HFFc6 (cell line): ENCODE measurements at regions not wholly inside any gene's neighbourhood (a gene's known extent, or its start where the extent isn't known, plus 50 kb on each side); places are given as distances from the start of the nearest gene placed in this dataset.

Source experiments
- DNase-seq: peaks from one replicate; pipeline ENCODE4 v3.0.0-alpha.2; 2018
- H3K27ac Mint-ChIP-seq: 2 replicates; pipeline ENCODE4 v1.8.0; 2020; ENCODE audit warnings: mild to moderate bottlenecking, mixed read lengths
- H3K27me3 Mint-ChIP-seq: 2 replicates; pipeline ENCODE4 v1.8.0; 2021; ENCODE audit warnings: mild to moderate bottlenecking, moderate library complexity, mixed read lengths; ENCODE audit not compliant: insufficient read depth
- H3K36me3 Mint-ChIP-seq: 2 replicates; pipeline ENCODE4 v1.8.0; 2021; ENCODE audit warnings: low read depth, mixed read lengths
- H3K4me1 Mint-ChIP-seq: 2 replicates; pipeline ENCODE4 v1.8.0; 2020; ENCODE audit warnings: low read depth, mixed read lengths
- H3K4me3 Mint-ChIP-seq: 2 replicates; pipeline ENCODE4 v1.8.0; 2020; ENCODE audit warnings: mild to moderate bottlenecking, moderate library complexity, mixed read lengths
- H3K9me3 Mint-ChIP-seq: 2 replicates; pipeline ENCODE4 v1.8.0; 2020; ENCODE audit warnings: mild to moderate bottlenecking, mixed read lengths
- CTCF ChIP-seq: fragments of 200-600 bp; sonication (generic); IDR thresholded peaks from 2 replicates; pipeline ENCODE4 v1.5.0; 2021; ENCODE audit warnings: antibody characterized with exemption, mild to moderate bottlenecking

DNA sequence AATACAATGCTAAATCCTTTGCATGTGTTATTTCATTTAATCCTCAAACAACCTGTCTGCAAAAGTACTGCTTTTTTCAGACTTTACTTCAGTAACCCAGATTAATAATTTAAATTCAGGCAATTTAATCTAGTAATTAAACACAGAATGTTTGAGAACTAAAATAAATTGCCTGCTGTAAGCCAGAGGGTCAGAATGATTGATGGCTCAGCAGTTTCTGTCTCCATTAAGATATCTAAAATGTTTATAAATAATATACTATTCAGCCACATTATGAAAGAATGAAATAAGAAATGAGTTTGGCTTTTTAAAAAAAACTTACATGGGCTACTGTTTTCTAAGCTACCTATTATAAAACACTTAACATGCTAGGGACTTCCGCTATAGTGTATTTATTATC, 846.0 kb downstream of the FAM181B start:
- H3K9me3 Mint-ChIP-seq: peaks cover 17% of the 10 kb centered on the region
- H3K4me1 Mint-ChIP-seq: no peaks in the 10 kb centered on the region
- H3K36me3 Mint-ChIP-seq: no peaks in the 10 kb centered on the region
- no peaks in the 10 kb centered on the region; the same call in 1 of the 2 replicates for H3K27me3 Mint-ChIP-seq
- no peak for TF ChIP-seq CTCF
- H3K27ac Mint-ChIP-seq: no peak overlapping the region
- H3K4me3 Mint-ChIP-seq: no peak overlapping the region
- no peak for DNase-seq

DNA sequence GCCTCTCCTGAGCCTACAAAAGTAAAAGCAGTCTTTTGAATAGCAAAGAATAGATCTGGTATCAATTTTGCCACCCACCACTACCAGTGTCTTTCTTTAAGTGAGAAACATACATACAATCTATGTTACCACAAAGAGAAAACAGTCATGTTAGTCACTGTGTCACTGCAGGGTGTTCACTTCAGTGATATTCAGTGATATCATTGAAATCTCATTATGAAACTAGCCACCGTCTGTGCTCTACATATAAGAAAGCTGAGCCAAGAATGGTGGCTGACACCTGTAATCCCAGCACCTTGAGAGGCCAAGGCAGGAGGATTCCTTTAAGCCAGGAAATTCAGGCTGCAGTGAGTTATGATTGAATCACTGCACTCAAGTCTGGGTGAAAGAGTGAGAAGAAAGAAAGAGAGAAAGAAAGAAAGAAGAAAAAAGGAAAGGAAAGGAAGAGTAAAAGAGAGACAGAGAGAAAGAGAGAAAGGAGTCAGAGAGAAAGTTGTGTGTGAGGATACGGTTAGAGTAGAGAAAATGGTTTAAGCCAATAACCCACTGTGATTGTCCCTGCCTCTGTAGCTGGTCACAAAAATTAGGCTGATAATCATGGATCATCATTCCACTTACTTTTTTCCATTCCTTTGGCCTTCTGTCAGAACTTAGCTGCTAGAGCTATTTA, 847.1 kb downstream of the FAM181B start:
- H3K4me1 Mint-ChIP-seq: no peaks in the 10 kb centered on the region
- H3K27me3 Mint-ChIP-seq: no peaks in the 10 kb centered on the region; the same call in 1 of the 2 replicates
- no peak overlapping the region for H3K27ac Mint-ChIP-seq
- no peak for TF ChIP-seq CTCF
- no peak for DNase-seq
- H3K9me3 Mint-ChIP-seq: peaks cover 9% of the 10 kb centered on the region
- H3K36me3 Mint-ChIP-seq: no peaks in the 10 kb centered on the region
- H3K4me3 Mint-ChIP-seq: no peak overlapping the region

GRCh38 chr11:81874635-81875034, 859.0 kb downstream of the FAM181B start:
- no peaks in the 10 kb centered on the region for H3K36me3 Mint-ChIP-seq
- no peaks in the 10 kb centered on the region for H3K27me3 Mint-ChIP-seq
- no peak for TF ChIP-seq CTCF
- no peak overlapping the region for H3K27ac Mint-ChIP-seq
- no peak for DNase-seq
- H3K4me1 Mint-ChIP-seq: no peaks in the 10 kb centered on the region
- peaks cover 22% of the 10 kb centered on the region for H3K9me3 Mint-ChIP-seq
- no peak overlapping the region for H3K4me3 Mint-ChIP-seq

DNA sequence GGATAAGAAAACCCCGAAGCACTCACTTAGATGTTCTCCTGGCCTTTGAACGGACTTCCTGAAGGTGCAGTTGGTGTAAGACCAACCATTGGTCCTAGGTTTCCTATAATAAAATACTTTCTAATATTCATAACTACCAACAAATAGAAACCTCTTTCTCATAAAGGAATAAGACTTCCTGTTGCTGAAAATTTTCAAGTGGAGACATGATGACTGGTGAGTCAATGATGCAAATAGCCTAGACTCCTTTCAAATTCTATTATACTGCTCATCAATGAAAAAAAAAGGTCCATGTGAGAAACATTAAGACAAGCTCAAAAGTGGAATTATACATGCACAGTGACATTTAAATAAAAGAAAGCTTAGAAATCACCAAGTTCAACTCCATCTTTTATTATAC, 862.8 kb downstream of the FAM181B start:
- Mint-ChIP-seq H3K36me3 (no peaks in the 10 kb centered on the region), H3K9me3 (peaks cover 36% of the 10 kb centered on the region), H3K4me1 (no peaks in the 10 kb centered on the region), H3K4me3 (no peak overlapping the region), H3K27ac (no peak overlapping the region), H3K27me3 (no peaks in the 10 kb centered on the region)
- no peak for TF ChIP-seq CTCF
- no peak for DNase-seq

DNA sequence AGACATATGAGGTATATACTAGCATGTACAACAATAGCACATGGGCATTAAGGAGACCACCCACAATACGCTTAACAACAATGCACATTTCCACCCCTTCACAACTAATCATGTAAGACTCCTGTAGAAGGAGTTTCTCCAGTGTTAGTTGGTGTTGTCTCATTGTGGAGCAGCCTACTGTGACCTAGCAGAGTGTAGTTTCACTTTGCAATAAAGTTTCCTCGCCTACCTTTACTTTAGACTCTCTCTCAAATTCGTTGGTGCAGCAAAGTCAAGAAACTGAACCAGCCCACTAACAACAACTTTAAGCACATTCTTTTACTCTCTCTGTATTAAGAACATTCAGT, 863.6 kb downstream of the FAM181B start:
- no peaks in the 10 kb centered on the region for H3K27me3 Mint-ChIP-seq
- H3K4me1 Mint-ChIP-seq: no peaks in the 10 kb centered on the region
- no peak overlapping the region for H3K27ac Mint-ChIP-seq

More for the DNA sequence above, 863.6 kb downstream of the FAM181B start:
- Mint-ChIP-seq H3K9me3 (peaks cover 29% of the 10 kb centered on the region), H3K4me3 (no peak overlapping the region), H3K36me3 (no peaks in the 10 kb centered on the region)
- no peak for TF ChIP-seq CTCF
- DNase-seq: no peak
